Activated CD4-positive, CD25-positive, alpha-beta regulatory T cell treated with anti-CD3 and anti-CD28 coated beads, Interleukin-2, amount 50 U/mL, for 72 hours (primary cell): ENCODE measurements at regions not wholly inside any gene's neighbourhood (a gene's known extent, or its start where the extent isn't known, plus 50 kb on each side); places are given as distances from the start of the nearest gene placed in this dataset.

Source experiments
- DNase-seq: peaks from one replicate; pipeline ENCODE4 v3.0.0; 2021

- DNase-seq = no peak
Observed at GRCh38 chr1:98103617-98104285, 182.9 kb upstream of the DPYD start.

GRCh38 chr1:98102345-98103030 lies 181.7 kb upstream of the DPYD start:
- no peak for DNase-seq

GRCh38 chr1:98101364-98101763 lies 180.5 kb upstream of the DPYD start:
- no peak for DNase-seq

- DNase-seq = no peak
Observed at GRCh38 chr1:98099501-98099900, 178.7 kb upstream of the DPYD start.

DNA sequence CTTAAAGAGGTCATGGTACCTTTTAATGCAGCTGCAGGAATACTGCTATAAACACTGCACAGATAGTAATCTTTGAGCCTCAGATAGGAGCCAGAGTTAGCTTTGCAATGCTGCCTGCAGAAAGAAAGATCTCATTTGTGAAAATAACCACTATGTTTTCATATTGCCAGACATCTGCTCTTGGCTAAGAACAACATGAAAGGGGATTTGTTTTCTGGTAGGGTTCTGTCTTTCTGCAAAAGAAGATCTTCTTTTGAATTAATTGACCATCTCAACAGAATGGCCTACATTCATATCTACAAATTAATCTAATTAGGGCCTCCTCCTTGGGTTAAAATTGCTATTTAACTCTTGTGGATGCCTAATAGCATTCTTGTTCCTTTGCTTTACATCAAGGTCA lies 177.6 kb upstream of the DPYD start:
- DNase-seq = no peak

DNA sequence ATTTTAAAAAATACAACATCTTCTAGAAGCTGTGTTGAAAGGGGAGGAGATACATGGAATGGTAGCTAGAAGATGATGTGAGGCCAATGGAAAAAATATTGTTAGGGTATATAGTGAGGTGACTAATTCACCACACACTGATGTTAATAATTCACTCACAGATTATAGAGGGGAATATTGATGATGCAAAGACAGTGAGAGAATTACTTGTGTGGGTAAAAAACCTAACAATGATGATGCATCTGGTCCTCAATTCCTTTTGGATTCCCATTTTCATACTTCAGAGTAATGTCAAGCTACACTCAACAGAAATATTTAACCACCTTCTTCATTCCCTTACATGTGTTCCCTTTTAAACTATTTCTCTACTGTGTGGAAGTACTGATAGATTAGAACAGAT lies 169.5 kb upstream of the DPYD start:
- DNase-seq = no peak

GRCh38 chr1:98088381-98088780 lies 167.5 kb upstream of the DPYD start:
- no peak for DNase-seq

GRCh38 chr1:98086796-98087441 lies 166.1 kb upstream of the DPYD start:
- no peak for DNase-seq

DNA sequence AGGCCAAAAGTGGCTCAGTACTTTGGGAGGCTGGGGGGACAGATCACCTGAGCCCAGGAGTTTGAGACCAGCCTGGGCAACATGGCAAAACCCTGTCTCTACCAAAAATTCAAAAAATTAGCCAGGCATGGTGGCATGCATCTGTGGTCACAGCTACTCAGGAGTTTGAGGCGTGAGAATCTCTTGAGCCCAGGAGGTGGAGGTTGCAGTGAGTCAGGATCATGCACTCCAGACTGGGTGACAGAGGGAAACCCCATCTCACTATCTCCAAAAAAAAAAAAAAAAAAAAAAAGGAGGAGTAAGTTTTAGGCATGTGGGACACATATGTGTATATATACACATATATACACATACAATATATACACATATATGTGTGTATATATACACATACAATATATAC lies 165.3 kb upstream of the DPYD start:
- DNase-seq = no peak

DNA sequence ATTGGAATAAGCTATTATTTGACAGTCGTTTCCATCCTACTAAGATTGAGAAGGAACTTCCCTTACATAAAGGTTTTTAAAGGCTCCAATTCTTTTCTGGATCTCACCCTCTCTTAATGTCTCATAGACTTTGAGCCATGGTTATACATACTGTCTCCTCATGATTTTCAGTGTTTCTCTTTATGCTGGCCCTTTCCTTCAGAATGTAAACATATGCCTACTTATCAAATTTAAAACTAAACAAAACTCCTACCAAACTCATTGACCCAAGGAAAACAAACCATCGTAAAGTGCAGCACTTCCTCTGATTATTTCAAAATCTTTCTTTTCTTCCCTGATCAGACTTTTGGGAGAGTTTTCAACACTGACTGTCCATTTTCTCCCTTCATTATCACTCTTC lies 163.4 kb upstream of the DPYD start:
- no peak for DNase-seq

DNA sequence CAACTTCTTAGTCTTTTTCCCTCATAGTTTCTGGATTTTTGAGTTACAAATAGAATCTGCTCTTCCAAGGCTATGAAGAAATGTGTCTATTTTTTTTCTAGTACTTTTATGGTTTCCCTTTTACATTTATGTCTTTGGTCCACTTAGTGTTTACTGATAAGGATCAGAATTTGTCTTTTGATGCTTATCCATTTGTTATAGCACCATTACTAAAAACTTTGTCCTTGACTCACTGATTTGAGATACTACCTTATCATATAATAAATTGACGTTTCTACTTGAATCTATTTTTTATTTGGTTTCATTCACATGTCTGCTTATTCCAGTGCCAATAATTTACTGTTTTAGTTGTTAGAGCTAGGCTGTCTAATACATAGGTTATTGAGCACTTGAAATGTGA lies 161.1 kb upstream of the DPYD start:
- DNase-seq = no peak

GRCh38 chr1:98078596-98078995 lies 157.8 kb upstream of the DPYD start:
- no peak for DNase-seq

DNA sequence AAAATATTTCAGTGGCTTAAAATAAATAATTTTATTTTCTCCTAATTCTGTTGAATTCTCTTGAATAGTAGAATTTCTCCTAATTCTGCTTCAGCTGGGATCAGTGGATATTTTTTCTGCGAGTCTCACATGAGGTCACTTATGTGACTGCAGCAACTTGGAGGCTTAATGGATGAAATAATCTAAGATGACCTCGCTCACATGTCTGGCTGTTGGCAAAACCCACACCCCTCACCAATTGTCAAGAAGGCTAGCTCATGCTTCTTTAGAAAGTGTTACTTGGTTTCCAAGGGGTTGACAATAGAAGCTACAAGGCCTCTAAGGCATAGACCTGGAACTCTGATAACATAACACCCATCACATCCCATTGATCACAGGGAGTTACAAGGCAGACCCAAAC lies 156.9 kb upstream of the DPYD start:
- DNase-seq = no peak

- DNase-seq = no peak
Observed at GRCh38 chr1:98075626-98076025, 154.8 kb upstream of the DPYD start.

DNA sequence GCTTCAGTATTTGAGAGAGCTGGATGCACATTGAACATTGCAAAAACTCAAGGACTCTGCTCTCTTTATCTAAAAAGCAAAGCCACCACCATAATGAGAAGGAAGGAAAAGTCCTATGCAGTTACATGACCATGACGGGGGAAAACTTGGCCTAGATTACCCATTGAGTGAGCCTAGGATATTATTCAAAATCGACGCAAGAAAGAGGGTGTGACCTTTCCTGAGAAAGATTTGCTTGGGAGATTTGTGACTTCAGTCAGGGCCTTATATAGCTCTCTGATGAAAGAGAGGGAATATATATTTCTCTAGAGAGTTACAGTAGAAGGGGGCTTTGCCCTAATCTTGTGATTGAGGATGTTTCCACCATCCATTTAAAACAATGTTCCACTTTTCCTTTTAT lies 153.0 kb upstream of the DPYD start:
- DNase-seq = no peak

GRCh38 chr1:98073106-98073505 lies 152.3 kb upstream of the DPYD start:
- DNase-seq = no peak

GRCh38 chr1:98072047-98072446 lies 151.2 kb upstream of the DPYD start:
- no peak for DNase-seq

DNA sequence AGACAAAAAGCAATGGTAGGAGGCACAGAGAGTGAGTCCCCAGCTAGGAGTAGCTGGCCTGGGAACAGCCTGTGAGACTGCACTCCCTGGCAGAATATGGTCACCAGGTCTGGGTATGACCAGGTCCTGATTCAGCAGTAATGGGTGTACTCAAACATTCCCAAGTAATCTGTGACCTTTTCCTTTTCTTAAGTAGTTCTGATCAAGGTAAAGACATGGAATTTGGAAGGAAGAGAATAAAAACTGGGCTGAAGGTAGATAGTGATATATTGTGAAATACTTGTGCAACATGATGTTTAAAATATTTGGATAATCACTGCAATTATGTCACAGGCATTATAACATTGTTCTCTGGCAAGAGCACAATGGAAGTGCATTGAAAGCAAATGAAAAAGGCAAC lies 147.2 kb upstream of the DPYD start:
- no peak for DNase-seq

GRCh38 chr1:98066911-98067310 lies 146.1 kb upstream of the DPYD start:
- no peak for DNase-seq

- DNase-seq = no peak
Observed at GRCh38 chr1:98059620-98060019, 138.8 kb upstream of the DPYD start.

- no peak for DNase-seq
Observed at GRCh38 chr1:98058676-98059075, 137.8 kb upstream of the DPYD start.

DNA sequence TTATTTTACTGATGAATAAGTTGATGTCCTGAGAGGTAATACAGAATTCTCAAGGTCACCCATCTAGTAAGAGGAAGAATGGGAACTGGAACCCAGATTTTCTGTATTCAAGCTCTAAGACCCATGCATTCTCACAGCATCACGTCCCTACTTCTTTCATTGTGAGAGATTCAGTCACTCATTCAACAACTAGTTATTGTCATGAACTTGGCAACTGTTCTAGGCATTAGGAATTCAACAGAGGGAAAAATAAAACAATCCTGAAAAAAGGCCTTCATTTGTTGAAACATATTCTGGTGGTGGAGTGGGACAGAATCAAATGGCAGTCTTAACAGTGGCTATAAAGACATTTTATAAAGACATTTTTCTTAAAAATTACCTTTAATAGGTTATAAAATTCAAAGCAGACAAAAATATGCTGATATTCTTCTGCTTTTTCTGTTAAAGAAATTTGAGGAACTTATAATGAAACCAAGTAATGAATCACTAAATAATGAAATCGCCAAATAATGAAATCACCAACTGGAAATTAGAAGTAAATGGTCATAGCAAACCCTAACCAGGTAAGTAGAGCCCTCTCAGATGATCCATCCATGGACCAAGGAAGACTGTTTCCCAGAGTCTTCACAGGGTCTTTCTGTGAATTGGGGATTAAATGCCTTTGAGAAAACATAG lies 136.5 kb upstream of the DPYD start:
- DNase-seq = no peak

DNA sequence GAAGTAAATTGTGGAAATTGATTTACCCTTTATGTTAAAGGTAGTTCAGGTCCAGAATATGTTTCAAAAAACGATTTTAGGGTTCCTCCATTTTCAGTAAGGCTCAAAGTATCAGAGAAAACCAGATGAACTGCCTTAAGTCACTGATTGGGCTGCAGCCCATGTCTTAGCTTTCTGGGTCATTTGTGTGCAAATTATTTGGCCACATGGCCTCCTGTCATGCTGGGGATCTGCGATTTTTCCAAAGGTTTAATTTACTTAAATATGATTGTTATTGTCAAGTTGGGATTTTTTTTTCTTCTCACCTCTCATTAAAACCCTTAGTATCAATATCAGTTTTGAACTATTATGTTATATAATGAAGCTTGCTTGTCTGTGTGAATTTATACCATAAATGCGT lies 135.9 kb upstream of the DPYD start:
- no peak for DNase-seq

DNA sequence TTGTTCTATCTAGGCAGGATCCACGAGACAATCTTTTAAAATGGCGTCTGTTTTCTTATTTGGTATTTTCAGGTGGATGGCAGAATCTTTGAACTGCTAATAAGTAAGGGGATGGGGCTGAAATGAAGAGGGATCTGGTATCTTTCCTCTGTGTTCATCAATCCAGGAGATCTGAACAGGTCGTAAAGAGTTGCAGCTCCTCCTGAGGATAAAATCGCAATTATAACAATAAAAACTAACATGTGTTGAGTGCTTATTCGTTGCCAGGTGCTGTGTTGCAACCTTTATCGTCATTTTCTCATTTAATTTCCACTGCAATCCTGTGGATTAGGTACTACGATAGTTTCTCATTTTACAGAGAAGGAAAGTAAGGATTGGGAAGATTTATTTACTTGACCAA lies 134.6 kb upstream of the DPYD start:
- no peak for DNase-seq
